ENCODE measurements at regions not wholly inside any gene's neighbourhood (a gene's known extent, or its start where the extent isn't known, plus 50 kb on each side); places are given as distances from the start of the nearest gene placed in this dataset.

- Histone ChIP-seq H2AK5ac (ENCODE audit: low read depth, low read length) (no peak overlapping the region), H3K4ac (ENCODE audit: low read depth, low read length) (no peak overlapping the region), H3K79me1 (ENCODE audit: low read depth in 1 of 2, low read length in 2 of 2) (no peaks in the 10 kb centered on the region), H2BK15ac (ENCODE audit: low read depth, low read length) (no peak overlapping the region), H3K27ac (ENCODE audit: insufficient read depth, low read length) (no peak overlapping the region), H3K27me3 (ENCODE audit: control insufficient read depth, insufficient read depth, low read length) (no peaks in the 10 kb centered on the region), H4K5ac (ENCODE audit: low read depth, low read length) (no peak overlapping the region), H3K56ac (ENCODE audit: extremely low read depth, insufficient read depth, low read length) (no peak overlapping the region), H3K9ac (ENCODE audit: low read depth, low read length) (no peak overlapping the region), H2BK120ac (ENCODE audit: low read depth, low read length) (no peak overlapping the region), H3K9me3 (ENCODE audit: control insufficient read depth, insufficient read depth, low read length) (peaks cover 42% of the 10 kb centered on the region), H3K4me3 (ENCODE audit: insufficient read depth, low read depth, low read length) (no peak overlapping the region), H3K14ac (replicated peaks; ENCODE audit: low read depth, low read length) (no peak overlapping the region), H2BK5ac (ENCODE audit: low read depth, low read length, poor library complexity, severe bottlenecking) (no peak overlapping the region), H3K4me2 (ENCODE audit: low read depth, low read length) (no peak overlapping the region), H3K9me1 (ENCODE audit: insufficient read depth, low read length) (no peaks in the 10 kb centered on the region), H2BK20ac (ENCODE audit: low read depth, low read length) (no peak overlapping the region), H3K18ac (ENCODE audit: low read depth, low read length) (no peak overlapping the region), H2AFZ (replicated peaks; ENCODE audit: low read length, poor library complexity) (no peak overlapping the region), H4K20me1 (ENCODE audit: insufficient read depth, low read length) (no peaks in the 10 kb centered on the region), H4K91ac (ENCODE audit: insufficient read depth, low read depth, low read length) (no peak overlapping the region), H4K8ac (ENCODE audit: low read depth in 2 of 2, low read length in 2 of 2) (no peak overlapping the region), H3K4me1 (ENCODE audit: control insufficient read depth, insufficient read depth, low read length) (no peaks in the 10 kb centered on the region), H3K23ac (ENCODE audit: low read depth, low read length) (no peak overlapping the region), H2AK9ac (replicated peaks; ENCODE audit: low read depth, low read length, poor library complexity) (no peak overlapping the region), H3K36me3 (ENCODE audit: control insufficient read depth, insufficient read depth, low read length) (no peaks in the 10 kb centered on the region)
- ChIA-PET CTCF (no interaction called here), POLR2A (ENCODE audit: unreplicated experiment) (no interaction called here)
- TF ChIP-seq CHD1 (IDR thresholded peaks at IDR 0.05; ENCODE audit: low read depth, low read length), result no peak
- TF ChIP-seq MXI1 (IDR thresholded peaks at IDR 0.05; ENCODE audit: borderline replicate concordance, low read depth, low read length), result no peak
- no peak for TF ChIP-seq MAFK (IDR thresholded peaks at IDR 0.05; ENCODE audit: low read depth, low read length)
- TF ChIP-seq ELK1 (IDR thresholded peaks at IDR 0.05; ENCODE audit: borderline replicate concordance, low read depth, low read length), result no peak
- TF ChIP-seq NFE2L2 (IDR thresholded peaks at IDR 0.05; ENCODE audit: low read depth, low read length), result no peak
- TF ChIP-seq RFX5 (IDR thresholded peaks at IDR 0.05; ENCODE audit: low read depth, low read length), result no peak
- TF ChIP-seq SMC3 (IDR thresholded peaks at IDR 0.05; ENCODE audit: low read depth, low read length), result no peak
- TF ChIP-seq RCOR1 (IDR thresholded peaks at IDR 0.05; ENCODE audit: insufficient replicate concordance, low read length), result no peak
- no peak for TF ChIP-seq BHLHE40 (IDR thresholded peaks at IDR 0.05; ENCODE audit: low read depth, low read length)
- no peak for TF ChIP-seq CEBPB (IDR thresholded peaks at IDR 0.05; ENCODE audit: low read depth, low read length)
- no peak for TF ChIP-seq FOS (IDR thresholded peaks at IDR 0.05; ENCODE audit: low read depth, low read length)
- TF ChIP-seq RAD21 (IDR thresholded peaks at IDR 0.05; ENCODE audit: low read length), result no peak
- TF ChIP-seq MAZ (IDR thresholded peaks at IDR 0.05; ENCODE audit: borderline replicate concordance, low read depth, low read length), result no peak
- no peak for TF ChIP-seq POLR2A (IDR thresholded peaks at IDR 0.05; ENCODE audit: low read depth, low read length)
- no peak for TF ChIP-seq CTCF (conservative IDR thresholded peaks at IDR 0.05; ENCODE audit: low read depth, low read length)
- no peak for TF ChIP-seq USF2 (IDR thresholded peaks at IDR 0.05; ENCODE audit: low read depth, low read length)
- in situ Hi-C loops (cut with MboI; ENCODE audit: low sequenced_read_pairs) (no loop called here), intact Hi-C loops (cut with micrococcal nuclease) (no loop called here), dilution Hi-C loops (cut with HindIII; ENCODE audit: low sequenced_read_pairs, unreplicated experiment) (no loop called here)
- BruUV-seq (replicated peaks), result no TSS peak
- ATAC-seq (ENCODE audit: low read depth), result no peak
- no peak for DNase-seq
- WGBS, 2 experiments (ENCODE audit: extremely low coverage in 2 of 2, insufficient read length in 1 of 2), result no CpG with 5 or more reads among the region's 2 CpGs
Observed at GRCh38 chr4:189376901-189377300, 563.8 kb upstream of the FRG1 start.

All from IMR-90 (cell line).